HCT116 (cell line): ENCODE measurements at regions not wholly inside any gene's neighbourhood (a gene's known extent, or its start where the extent isn't known, plus 50 kb on each side); places are given as distances from the start of the nearest gene placed in this dataset.

Source experiments
- ATAC-seq: fragments of 200-7000 bp; cut with Tn5 transposase; 2 replicates; pipeline ENCODE4 v1.9.1; 2020; ENCODE audit warnings: mild to moderate bottlenecking, moderate library complexity
- BruUV-seq: library from RNA; stranded (reverse); fragments of 400-500 nt; replicated peaks from 2 replicates; lab custom pipeline; 2021; lab: Mats Ljungman, UMichigan
- CTCF ChIA-PET: fragments of 300-600 bp; sonication (Branson Sonifier 250); formaldehyde crosslinking; loops from one replicate; lab custom pipeline; 2021; ENCODE audit warnings: antibody characterized with exemption; lab: Charles Lee
- POLR2A ChIA-PET: fragments of 300-600, 350-600 bp; sonication (Branson Sonifier 250); formaldehyde crosslinking; loops from one replicate; lab custom pipeline; 2021; ENCODE audit warnings: antibody characterized with exemption; lab: Charles Lee
- RAD21 ChIA-PET, 2 experiments: fragments of 300-600 bp; sonication (Branson Sonifier 250); formaldehyde crosslinking; loops; one replicate each; lab custom pipeline; 2023; ENCODE audit warnings: low total read pairs in 2 of 2; ENCODE audit not compliant: uncharacterized antibody in 2 of 2, unreplicated experiment in 2 of 2, low non-redundant PET in 1 of 2; lab: Charles Lee
- DNase-seq: peaks from one replicate; pipeline ENCODE4 v3.0.0-alpha.2; 2010; ENCODE audit warnings: low read depth, low spot score
- H2AFZ ChIP-seq: fragments of 200-600 bp; shearing (Covaris generic), sonication (generic); 2 replicates; pipeline ENCODE4 v1.6.1; 2017; ENCODE audit warnings: low read depth, mixed run types, mixed read lengths, antibody characterized with exemption, low read length; ENCODE audit not compliant: poor library complexity, severe bottlenecking
- H3K27ac ChIP-seq: 2 replicates; pipeline ENCODE4 v1.5.1; 2012; ENCODE audit warnings: low read depth, low read length
- H3K27me3 ChIP-seq: fragments of 200-600 bp; sonication (generic); 2 replicates; pipeline ENCODE4 v1.6.1; 2016; ENCODE audit warnings: mixed run types, low read length, mixed read lengths; ENCODE audit not compliant: insufficient read depth
- H3K36me3 ChIP-seq, 2 experiments: fragments of 200-500 bp in 1 of 2; fragments of 200-600 bp in 1 of 2; sonication (Bioruptor generic) in 1 of 2; sonication (generic) in 1 of 2; 2 replicates each; pipeline versions ENCODE4 v1.5.1 to v1.6.1; 2014 to 2016; ENCODE audit warnings: low read length in 2 of 2, inconsistent platforms in 1 of 2, mixed read lengths in 1 of 2, mixed run types in 1 of 2; ENCODE audit not compliant: insufficient read depth in 2 of 2, control insufficient read depth in 1 of 2
- H3K4me1 ChIP-seq, 2 experiments: fragments of 200-600 bp in 1 of 2; sonication (generic) in 1 of 2; 2 replicates each; pipeline versions ENCODE4 v1.5.1 to v1.6.1; 2012 to 2017; ENCODE audit warnings: low read length in 2 of 2, inconsistent platforms in 1 of 2, mild to moderate bottlenecking in 1 of 2, mixed read lengths in 1 of 2, mixed run types in 1 of 2, moderate library complexity in 1 of 2; ENCODE audit not compliant: insufficient read depth in 2 of 2, control insufficient read depth in 1 of 2
- H3K4me2 ChIP-seq: fragments of 200-600 bp; sonication (generic); 2 replicates; pipeline ENCODE4 v1.6.1; 2017; ENCODE audit warnings: mixed run types, low read length, mixed read lengths
- H3K4me3 ChIP-seq, 2 experiments: fragments of 200-600 bp in 1 of 2; sonication (generic) in 1 of 2; replicated peaks in 1 of 2; 2 replicates each; pipeline ENCODE4 v1.5.1; 2011 to 2016; ENCODE audit warnings: low read length in 2 of 2, control low read depth in 1 of 2, low read depth in 1 of 2, mild to moderate bottlenecking in 1 of 2, mixed read lengths in 1 of 2, mixed run types in 1 of 2
- H3K79me2 ChIP-seq: fragments of 200-600 bp; sonication (generic); 2 replicates; pipeline ENCODE4 v1.6.1; 2017; ENCODE audit warnings: mild to moderate bottlenecking, mixed run types, low read length, moderate library complexity, mixed read lengths; ENCODE audit not compliant: insufficient read depth
- H3K9ac ChIP-seq: fragments of 200-600 bp; sonication (generic); 2 replicates; pipeline ENCODE4 v1.6.1; 2016; ENCODE audit warnings: low read length, mixed read lengths
- H3K9me2 ChIP-seq: fragments of 200-600 bp; sonication (generic), shearing (Covaris generic); 2 replicates; pipeline ENCODE4 v1.6.1; 2017; ENCODE audit warnings: mixed run types, mild to moderate bottlenecking, moderate library complexity; ENCODE audit not compliant: insufficient read depth
- H3K9me3 ChIP-seq, 2 experiments: fragments of 200-500 bp in 1 of 2; fragments of 200-600 bp in 1 of 2; sonication (Bioruptor generic) in 1 of 2; sonication (generic) in 1 of 2; 2 replicates each; pipeline ENCODE4 v1.6.1; 2014 to 2017; ENCODE audit warnings: low read length in 2 of 2, mixed read lengths in 2 of 2, inconsistent platforms in 1 of 2, low read depth in 1 of 2, mild to moderate bottlenecking in 1 of 2, mixed run types in 1 of 2, moderate library complexity in 1 of 2; ENCODE audit not compliant: control insufficient read depth in 1 of 2, insufficient read depth in 1 of 2
- H4K20me1 ChIP-seq: fragments of 200-600 bp; sonication (generic), shearing (Covaris generic); 2 replicates; pipeline ENCODE4 v1.6.1; 2017; ENCODE audit warnings: mixed run types, mild to moderate bottlenecking, moderate library complexity; ENCODE audit not compliant: insufficient read depth
- EGR1 ChIP-seq: IDR thresholded peaks from 2 replicates; pipeline ENCODE4 v1.6.1; 2012; ENCODE audit warnings: low read depth
- REST ChIP-seq: IDR thresholded peaks from 2 replicates; pipeline ENCODE4 v1.6.1; 2012; ENCODE audit warnings: low read depth
- intact Hi-C: fragments of 100-400 bp; cut with micrococcal nuclease; formaldehyde crosslinking; loops from 2 replicates; pipeline ENCODE4 v1.10.0; 2022

- no TSS peak for BruUV-seq
- H3K4me2 ChIP-seq: no peak overlapping the region
These were observed 76.2 kb upstream of the ESX1 start for GRCh38 chrX:104330966-104331365.

More at GRCh38 chrX:104330966-104331365, 76.2 kb upstream of the ESX1 start:
- Histone ChIP-seq H3K9me3 (no peaks in the 10 kb centered on the region), H4K20me1 (no peaks in the 10 kb centered on the region), H3K9ac (no peak overlapping the region), H2AFZ (no peak overlapping the region), H3K79me2 (no peaks in the 10 kb centered on the region), H3K36me3 (no peaks in the 10 kb centered on the region), H3K27me3 (no peaks in the 10 kb centered on the region), H3K27ac (no peak overlapping the region), H3K4me1 (no peaks in the 10 kb centered on the region), H3K9me2 (no peaks in the 10 kb centered on the region), H3K4me3 (no peak overlapping the region)
- ChIA-PET CTCF (no interaction called here), RAD21 (no interaction called here), POLR2A (no interaction called here)
- no peak; the same call in 1 of the 2 replicates for ATAC-seq
- TF ChIP-seq REST (no peak), EGR1 (no peak)
- intact Hi-C loops: no loop called here
- DNase-seq: no peak
